ENCODE measurements at regions not wholly inside any gene's neighbourhood (a gene's known extent, or its start where the extent isn't known, plus 50 kb on each side); places are given as distances from the start of the nearest gene placed in this dataset.

- TF ChIP-seq TAF1 (conservative IDR thresholded peaks at IDR 0.05) (no peak), RAD21 (IDR thresholded peaks at IDR 0.05) (no peak), GABPA (IDR thresholded peaks at IDR 0.05 in 1 of 2, conservative IDR thresholded peaks at IDR 0.05 in 1 of 2) (no peak), CTCF (IDR thresholded peaks at IDR 0.05; ENCODE audit: low read depth, low read length, missing input control) (no peak), YY1 (IDR thresholded peaks at IDR 0.05) (no peak), RXRA (IDR thresholded peaks at IDR 0.05) (no peak), ATF3 (IDR thresholded peaks at IDR 0.05) (no peak), REST (IDR thresholded peaks at IDR 0.05) (no peak), EGR1 (IDR thresholded peaks at IDR 0.05; ENCODE audit: low read depth in 2 of 2) (no peak), MAX (IDR thresholded peaks at IDR 0.05) (no peak), NR2F2 (IDR thresholded peaks at IDR 0.05) (no peak), SP1 (IDR thresholded peaks at IDR 0.05) (no peak), HNF4A (conservative IDR thresholded peaks at IDR 0.05) (no peak)
These were observed 70.4 kb upstream of the SMLR1 start for GRCh38 chr6:130756824-130757223.
